WTC11 (cell line): ENCODE measurements at regions not wholly inside any gene's neighbourhood (a gene's known extent, or its start where the extent isn't known, plus 50 kb on each side); places are given as distances from the start of the nearest gene placed in this dataset.

Source experiments
- ATAC-seq: fragments of 200-7000 bp; cut with Tn5 transposase; 2 replicates; pipeline ENCODE4 v1.10.0; 2021; ENCODE audit warnings: mild to moderate bottlenecking, moderate library complexity
- CTCF ChIA-PET: fragments of 300-600 bp; sonication (Branson Sonifier 250); formaldehyde crosslinking; loops from one replicate; lab custom pipeline; 2021; ENCODE audit warnings: antibody characterized with exemption; lab: Charles Lee
- POLR2A ChIA-PET: fragments of 350-600 bp; sonication (Branson Sonifier 250); formaldehyde crosslinking; loops from one replicate; lab custom pipeline; 2021; ENCODE audit warnings: antibody characterized with exemption; lab: Charles Lee
- DNase-seq: peaks from one replicate; pipeline ENCODE4 v3.0.0; 2021; ENCODE audit warnings: low spot score
- H3K27ac Mint-ChIP-seq: 2 replicates; pipeline ENCODE4 v1.8.0; 2021; ENCODE audit warnings: mixed read lengths
- H3K27me3 Mint-ChIP-seq: 2 replicates; pipeline ENCODE4 v1.8.0; 2021; ENCODE audit warnings: low read depth, mild to moderate bottlenecking, moderate library complexity, mixed read lengths
- H3K36me3 Mint-ChIP-seq: 2 replicates; pipeline ENCODE4 v1.8.0; 2021; ENCODE audit warnings: mixed read lengths
- H3K4me1 Mint-ChIP-seq: 2 replicates; pipeline ENCODE4 v1.8.0; 2022; ENCODE audit warnings: mixed read lengths
- H3K4me3 Mint-ChIP-seq: 2 replicates; pipeline ENCODE4 v1.8.0; 2021; ENCODE audit warnings: mild to moderate bottlenecking, moderate library complexity, mixed read lengths
- H3K9me3 Mint-ChIP-seq: 2 replicates; pipeline ENCODE4 v1.8.0; 2021; ENCODE audit warnings: mixed read lengths
- ESRRA ChIP-seq: sonication (generic); formaldehyde crosslinking; IDR thresholded peaks from 2 replicates; pipeline ENCODE4 v1.8.1; 2022; ENCODE audit warnings: mild to moderate bottlenecking, missing genetic modification reagents, borderline replicate concordance
- FOXP1 ChIP-seq: sonication (generic); formaldehyde crosslinking; IDR thresholded peaks from 2 replicates; pipeline ENCODE4 v1.8.0; 2022; ENCODE audit warnings: missing genetic modification reagents, mild to moderate bottlenecking, moderate library complexity, borderline replicate concordance
- GRHL2 ChIP-seq: fragments of 250-450 bp; sonication (Bioruptor Pico); IDR thresholded peaks from 2 replicates; pipeline ENCODE4 v1.8.0; 2022; ENCODE audit warnings: mild to moderate bottlenecking, moderate library complexity; ENCODE audit not compliant: insufficient replicate concordance, severe bottlenecking
- IRF2 ChIP-seq: sonication (generic); formaldehyde crosslinking; IDR thresholded peaks from 2 replicates; pipeline ENCODE4 v1.8.0; 2022; ENCODE audit warnings: low read depth, missing genetic modification reagents, borderline replicate concordance
- NFE2L1 ChIP-seq: sonication (generic); formaldehyde crosslinking; IDR thresholded peaks from 2 replicates; pipeline ENCODE4 v1.8.1; 2023; ENCODE audit warnings: missing genetic modification reagents
- NR1H2 ChIP-seq: sonication (generic); formaldehyde crosslinking; IDR thresholded peaks from 2 replicates; pipeline ENCODE4 v1.9.0; 2021; ENCODE audit warnings: mild to moderate bottlenecking, moderate library complexity, missing genetic modification reagents
- SMAD4 ChIP-seq: sonication (generic); formaldehyde crosslinking; IDR thresholded peaks from 2 replicates; pipeline ENCODE4 v1.8.0; 2022; ENCODE audit warnings: mild to moderate bottlenecking, missing genetic modification reagents
- TP53 ChIP-seq: sonication (generic); formaldehyde crosslinking; IDR thresholded peaks from 2 replicates; pipeline ENCODE4 v1.8.1; 2023; ENCODE audit warnings: mild to moderate bottlenecking, missing genetic modification reagents
- TF ChIP-seq, protein P1 (sequence below): sonication (generic); formaldehyde crosslinking; IDR thresholded peaks from 2 replicates; pipeline ENCODE4 v1.8.1; 2023; ENCODE audit warnings: mild to moderate bottlenecking, missing genetic modification reagents
- TF ChIP-seq, protein P2 (sequence below): fragments of 250-450 bp; sonication (Bioruptor Pico); IDR thresholded peaks from 2 replicates; pipeline ENCODE4 v1.9.0; 2021; ENCODE audit warnings: mild to moderate bottlenecking, borderline replicate concordance
- TF ChIP-seq, protein P3 (sequence below): sonication (generic); formaldehyde crosslinking; IDR thresholded peaks from 2 replicates; pipeline ENCODE4 v1.8.0; 2023; ENCODE audit warnings: missing genetic modification reagents
- TF ChIP-seq, protein P4 (sequence below): sonication (generic); formaldehyde crosslinking; IDR thresholded peaks from 2 replicates; pipeline ENCODE4 v1.8.0; 2022; ENCODE audit warnings: missing genetic modification reagents
- TF ChIP-seq, protein P5 (sequence below): sonication (generic); formaldehyde crosslinking; IDR thresholded peaks from 2 replicates; pipeline ENCODE4 v1.8.1; 2023; ENCODE audit warnings: mild to moderate bottlenecking, moderate library complexity, missing genetic modification reagents
- TF ChIP-seq, protein P6 (sequence below): fragments of 250-450 bp; sonication (Bioruptor Pico); IDR thresholded peaks from 2 replicates; pipeline ENCODE4 v2.1.2; 2022; ENCODE audit warnings: mild to moderate bottlenecking, moderate library complexity
- TF ChIP-seq, protein P7 (sequence below): sonication (generic); formaldehyde crosslinking; IDR thresholded peaks from 2 replicates; pipeline ENCODE4 v1.8.0; 2023; ENCODE audit warnings: mild to moderate bottlenecking, missing genetic modification reagents

DNA sequence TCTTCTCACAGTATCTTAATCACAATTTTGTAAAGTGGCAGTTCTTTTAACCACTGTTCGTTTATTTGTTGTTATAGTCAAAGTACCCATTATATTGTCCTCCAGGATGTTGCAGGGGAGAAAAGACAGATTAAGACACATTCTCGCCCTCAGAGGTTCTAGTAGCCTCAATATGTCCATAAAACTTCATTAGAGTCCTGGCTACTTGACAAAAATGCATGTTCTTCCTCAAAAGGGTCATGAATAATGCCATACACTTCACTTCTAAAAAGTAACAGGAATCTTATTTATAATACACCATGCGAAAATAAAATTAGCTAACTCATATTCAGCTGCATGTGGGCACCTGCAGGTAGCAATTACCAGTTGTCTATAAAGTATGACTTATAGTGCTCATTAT is 109.3 kb upstream of the ANK3 start (continued):
- no peak for TF ChIP-seq GRHL2 (CRISPR knock-in tag)
- TF ChIP-seq, protein P1, sequence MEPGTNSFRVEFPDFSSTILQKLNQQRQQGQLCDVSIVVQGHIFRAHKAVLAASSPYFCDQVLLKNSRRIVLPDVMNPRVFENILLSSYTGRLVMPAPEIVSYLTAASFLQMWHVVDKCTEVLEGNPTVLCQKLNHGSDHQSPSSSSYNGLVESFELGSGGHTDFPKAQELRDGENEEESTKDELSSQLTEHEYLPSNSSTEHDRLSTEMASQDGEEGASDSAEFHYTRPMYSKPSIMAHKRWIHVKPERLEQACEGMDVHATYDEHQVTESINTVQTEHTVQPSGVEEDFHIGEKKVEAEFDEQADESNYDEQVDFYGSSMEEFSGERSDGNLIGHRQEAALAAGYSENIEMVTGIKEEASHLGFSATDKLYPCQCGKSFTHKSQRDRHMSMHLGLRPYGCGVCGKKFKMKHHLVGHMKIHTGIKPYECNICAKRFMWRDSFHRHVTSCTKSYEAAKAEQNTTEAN (CRISPR knock-in tag) = no peak
- TF ChIP-seq IRF2 (CRISPR knock-in tag) = no peak
- TF ChIP-seq, protein P2, sequence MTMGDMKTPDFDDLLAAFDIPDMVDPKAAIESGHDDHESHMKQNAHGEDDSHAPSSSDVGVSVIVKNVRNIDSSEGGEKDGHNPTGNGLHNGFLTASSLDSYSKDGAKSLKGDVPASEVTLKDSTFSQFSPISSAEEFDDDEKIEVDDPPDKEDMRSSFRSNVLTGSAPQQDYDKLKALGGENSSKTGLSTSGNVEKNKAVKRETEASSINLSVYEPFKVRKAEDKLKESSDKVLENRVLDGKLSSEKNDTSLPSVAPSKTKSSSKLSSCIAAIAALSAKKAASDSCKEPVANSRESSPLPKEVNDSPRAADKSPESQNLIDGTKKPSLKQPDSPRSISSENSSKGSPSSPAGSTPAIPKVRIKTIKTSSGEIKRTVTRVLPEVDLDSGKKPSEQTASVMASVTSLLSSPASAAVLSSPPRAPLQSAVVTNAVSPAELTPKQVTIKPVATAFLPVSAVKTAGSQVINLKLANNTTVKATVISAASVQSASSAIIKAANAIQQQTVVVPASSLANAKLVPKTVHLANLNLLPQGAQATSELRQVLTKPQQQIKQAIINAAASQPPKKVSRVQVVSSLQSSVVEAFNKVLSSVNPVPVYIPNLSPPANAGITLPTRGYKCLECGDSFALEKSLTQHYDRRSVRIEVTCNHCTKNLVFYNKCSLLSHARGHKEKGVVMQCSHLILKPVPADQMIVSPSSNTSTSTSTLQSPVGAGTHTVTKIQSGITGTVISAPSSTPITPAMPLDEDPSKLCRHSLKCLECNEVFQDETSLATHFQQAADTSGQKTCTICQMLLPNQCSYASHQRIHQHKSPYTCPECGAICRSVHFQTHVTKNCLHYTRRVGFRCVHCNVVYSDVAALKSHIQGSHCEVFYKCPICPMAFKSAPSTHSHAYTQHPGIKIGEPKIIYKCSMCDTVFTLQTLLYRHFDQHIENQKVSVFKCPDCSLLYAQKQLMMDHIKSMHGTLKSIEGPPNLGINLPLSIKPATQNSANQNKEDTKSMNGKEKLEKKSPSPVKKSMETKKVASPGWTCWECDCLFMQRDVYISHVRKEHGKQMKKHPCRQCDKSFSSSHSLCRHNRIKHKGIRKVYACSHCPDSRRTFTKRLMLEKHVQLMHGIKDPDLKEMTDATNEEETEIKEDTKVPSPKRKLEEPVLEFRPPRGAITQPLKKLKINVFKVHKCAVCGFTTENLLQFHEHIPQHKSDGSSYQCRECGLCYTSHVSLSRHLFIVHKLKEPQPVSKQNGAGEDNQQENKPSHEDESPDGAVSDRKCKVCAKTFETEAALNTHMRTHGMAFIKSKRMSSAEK (CRISPR knock-in tag) = no peak
- TF ChIP-seq ESRRA (CRISPR knock-in tag) = no peak
- TF ChIP-seq, protein P3, sequence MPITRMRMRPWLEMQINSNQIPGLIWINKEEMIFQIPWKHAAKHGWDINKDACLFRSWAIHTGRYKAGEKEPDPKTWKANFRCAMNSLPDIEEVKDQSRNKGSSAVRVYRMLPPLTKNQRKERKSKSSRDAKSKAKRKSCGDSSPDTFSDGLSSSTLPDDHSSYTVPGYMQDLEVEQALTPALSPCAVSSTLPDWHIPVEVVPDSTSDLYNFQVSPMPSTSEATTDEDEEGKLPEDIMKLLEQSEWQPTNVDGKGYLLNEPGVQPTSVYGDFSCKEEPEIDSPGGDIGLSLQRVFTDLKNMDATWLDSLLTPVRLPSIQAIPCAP = no peak
- TF ChIP-seq, protein P4, sequence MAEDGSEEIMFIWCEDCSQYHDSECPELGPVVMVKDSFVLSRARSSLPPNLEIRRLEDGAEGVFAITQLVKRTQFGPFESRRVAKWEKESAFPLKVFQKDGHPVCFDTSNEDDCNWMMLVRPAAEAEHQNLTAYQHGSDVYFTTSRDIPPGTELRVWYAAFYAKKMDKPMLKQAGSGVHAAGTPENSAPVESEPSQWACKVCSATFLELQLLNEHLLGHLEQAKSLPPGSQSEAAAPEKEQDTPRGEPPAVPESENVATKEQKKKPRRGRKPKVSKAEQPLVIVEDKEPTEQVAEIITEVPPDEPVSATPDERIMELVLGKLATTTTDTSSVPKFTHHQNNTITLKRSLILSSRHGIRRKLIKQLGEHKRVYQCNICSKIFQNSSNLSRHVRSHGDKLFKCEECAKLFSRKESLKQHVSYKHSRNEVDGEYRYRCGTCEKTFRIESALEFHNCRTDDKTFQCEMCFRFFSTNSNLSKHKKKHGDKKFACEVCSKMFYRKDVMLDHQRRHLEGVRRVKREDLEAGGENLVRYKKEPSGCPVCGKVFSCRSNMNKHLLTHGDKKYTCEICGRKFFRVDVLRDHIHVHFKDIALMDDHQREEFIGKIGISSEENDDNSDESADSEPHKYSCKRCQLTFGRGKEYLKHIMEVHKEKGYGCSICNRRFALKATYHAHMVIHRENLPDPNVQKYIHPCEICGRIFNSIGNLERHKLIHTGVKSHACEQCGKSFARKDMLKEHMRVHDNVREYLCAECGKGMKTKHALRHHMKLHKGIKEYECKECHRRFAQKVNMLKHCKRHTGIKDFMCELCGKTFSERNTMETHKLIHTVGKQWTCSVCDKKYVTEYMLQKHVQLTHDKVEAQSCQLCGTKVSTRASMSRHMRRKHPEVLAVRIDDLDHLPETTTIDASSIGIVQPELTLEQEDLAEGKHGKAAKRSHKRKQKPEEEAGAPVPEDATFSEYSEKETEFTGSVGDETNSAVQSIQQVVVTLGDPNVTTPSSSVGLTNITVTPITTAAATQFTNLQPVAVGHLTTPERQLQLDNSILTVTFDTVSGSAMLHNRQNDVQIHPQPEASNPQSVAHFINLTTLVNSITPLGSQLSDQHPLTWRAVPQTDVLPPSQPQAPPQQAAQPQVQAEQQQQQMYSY = no peak
- TF ChIP-seq, protein P5, sequence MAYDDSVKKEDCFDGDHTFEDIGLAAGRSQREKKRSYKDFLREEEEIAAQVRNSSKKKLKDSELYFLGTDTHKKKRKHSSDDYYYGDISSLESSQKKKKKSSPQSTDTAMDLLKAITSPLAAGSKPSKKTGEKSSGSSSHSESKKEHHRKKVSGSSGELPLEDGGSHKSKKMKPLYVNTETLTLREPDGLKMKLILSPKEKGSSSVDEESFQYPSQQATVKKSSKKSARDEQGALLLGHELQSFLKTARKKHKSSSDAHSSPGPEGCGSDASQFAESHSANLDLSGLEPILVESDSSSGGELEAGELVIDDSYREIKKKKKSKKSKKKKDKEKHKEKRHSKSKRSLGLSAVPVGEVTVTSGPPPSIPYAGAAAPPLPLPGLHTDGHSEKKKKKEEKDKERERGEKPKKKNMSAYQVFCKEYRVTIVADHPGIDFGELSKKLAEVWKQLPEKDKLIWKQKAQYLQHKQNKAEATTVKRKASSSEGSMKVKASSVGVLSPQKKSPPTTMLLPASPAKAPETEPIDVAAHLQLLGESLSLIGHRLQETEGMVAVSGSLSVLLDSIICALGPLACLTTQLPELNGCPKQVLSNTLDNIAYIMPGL (CRISPR knock-in tag) = no peak
- TF ChIP-seq, protein P6, sequence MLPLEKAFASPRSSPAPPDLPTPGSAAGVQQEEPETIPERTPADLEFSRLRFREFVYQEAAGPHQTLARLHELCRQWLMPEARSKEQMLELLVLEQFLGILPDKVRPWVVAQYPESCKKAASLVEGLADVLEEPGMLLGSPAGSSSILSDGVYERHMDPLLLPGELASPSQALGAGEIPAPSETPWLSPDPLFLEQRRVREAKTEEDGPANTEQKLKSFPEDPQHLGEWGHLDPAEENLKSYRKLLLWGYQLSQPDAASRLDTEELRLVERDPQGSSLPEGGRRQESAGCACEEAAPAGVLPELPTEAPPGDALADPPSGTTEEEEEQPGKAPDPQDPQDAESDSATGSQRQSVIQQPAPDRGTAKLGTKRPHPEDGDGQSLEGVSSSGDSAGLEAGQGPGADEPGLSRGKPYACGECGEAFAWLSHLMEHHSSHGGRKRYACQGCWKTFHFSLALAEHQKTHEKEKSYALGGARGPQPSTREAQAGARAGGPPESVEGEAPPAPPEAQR (CRISPR knock-in tag) = no peak
- no peak for TF ChIP-seq NFE2L1 (CRISPR knock-in tag)
- TF ChIP-seq FOXP1 (CRISPR knock-in tag) = no peak
- TF ChIP-seq NR1H2 = no peak
- no peak for TF ChIP-seq TP53 (CRISPR knock-in tag)
- TF ChIP-seq, all 79 proteins: peak for 0

DNA sequence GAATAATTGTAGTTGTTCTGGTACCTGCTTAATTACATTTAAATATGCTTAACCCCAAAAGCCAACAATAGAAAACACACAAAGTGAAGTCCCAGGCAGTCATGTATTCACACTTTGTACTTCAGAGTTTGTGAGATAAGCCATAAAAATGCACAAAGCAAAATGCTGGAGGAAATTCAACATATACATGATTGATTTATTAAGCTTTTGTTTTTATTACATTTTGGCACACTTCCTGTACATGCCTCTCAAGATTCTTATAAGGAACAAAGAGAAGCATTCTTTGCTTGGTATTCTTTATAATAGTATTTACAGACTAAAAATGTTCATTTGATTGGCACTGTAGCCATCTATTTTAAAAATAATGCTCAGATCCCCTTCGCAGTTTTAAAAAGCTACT is 107.7 kb upstream of the ANK3 start:
- H3K27ac Mint-ChIP-seq = no peak overlapping the region
- no peaks in the 10 kb centered on the region for H3K9me3 Mint-ChIP-seq
- no peak for TF ChIP-seq SMAD4 (CRISPR knock-in tag)
- TF ChIP-seq, protein P7, sequence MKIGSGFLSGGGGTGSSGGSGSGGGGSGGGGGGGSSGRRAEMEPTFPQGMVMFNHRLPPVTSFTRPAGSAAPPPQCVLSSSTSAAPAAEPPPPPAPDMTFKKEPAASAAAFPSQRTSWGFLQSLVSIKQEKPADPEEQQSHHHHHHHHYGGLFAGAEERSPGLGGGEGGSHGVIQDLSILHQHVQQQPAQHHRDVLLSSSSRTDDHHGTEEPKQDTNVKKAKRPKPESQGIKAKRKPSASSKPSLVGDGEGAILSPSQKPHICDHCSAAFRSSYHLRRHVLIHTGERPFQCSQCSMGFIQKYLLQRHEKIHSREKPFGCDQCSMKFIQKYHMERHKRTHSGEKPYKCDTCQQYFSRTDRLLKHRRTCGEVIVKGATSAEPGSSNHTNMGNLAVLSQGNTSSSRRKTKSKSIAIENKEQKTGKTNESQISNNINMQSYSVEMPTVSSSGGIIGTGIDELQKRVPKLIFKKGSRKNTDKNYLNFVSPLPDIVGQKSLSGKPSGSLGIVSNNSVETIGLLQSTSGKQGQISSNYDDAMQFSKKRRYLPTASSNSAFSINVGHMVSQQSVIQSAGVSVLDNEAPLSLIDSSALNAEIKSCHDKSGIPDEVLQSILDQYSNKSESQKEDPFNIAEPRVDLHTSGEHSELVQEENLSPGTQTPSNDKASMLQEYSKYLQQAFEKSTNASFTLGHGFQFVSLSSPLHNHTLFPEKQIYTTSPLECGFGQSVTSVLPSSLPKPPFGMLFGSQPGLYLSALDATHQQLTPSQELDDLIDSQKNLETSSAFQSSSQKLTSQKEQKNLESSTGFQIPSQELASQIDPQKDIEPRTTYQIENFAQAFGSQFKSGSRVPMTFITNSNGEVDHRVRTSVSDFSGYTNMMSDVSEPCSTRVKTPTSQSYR (CRISPR knock-in tag) = no peak
- ATAC-seq (no peak), DNase-seq (no peak)
- H3K27me3 Mint-ChIP-seq = no peaks in the 10 kb centered on the region
- no peaks in the 10 kb centered on the region for H3K36me3 Mint-ChIP-seq
- CTCF ChIA-PET = no interaction called here
- H3K4me1 Mint-ChIP-seq = peaks cover 13% of the 10 kb centered on the region
- H3K4me3 Mint-ChIP-seq = no peak overlapping the region
- POLR2A ChIA-PET = no interaction called here
